Activated CD4-positive, alpha-beta T cell treated with anti-CD3 and anti-CD28 coated beads, Interleukin-2, amount 50 U/mL, for 48 hours (primary cell): ENCODE measurements at regions not wholly inside any gene's neighbourhood (a gene's known extent, or its start where the extent isn't known, plus 50 kb on each side); places are given as distances from the start of the nearest gene placed in this dataset.
"Not testable (repeated sequence)": the region's sequence is repeated elsewhere in the genome, so short reads cannot be mapped to it uniquely, and the experiment has no call there.

Experiments
- DNase-seq, 2 experiments: peaks; one replicate each; pipeline ENCODE4 v3.0.0-alpha.2; 2020

DNA sequence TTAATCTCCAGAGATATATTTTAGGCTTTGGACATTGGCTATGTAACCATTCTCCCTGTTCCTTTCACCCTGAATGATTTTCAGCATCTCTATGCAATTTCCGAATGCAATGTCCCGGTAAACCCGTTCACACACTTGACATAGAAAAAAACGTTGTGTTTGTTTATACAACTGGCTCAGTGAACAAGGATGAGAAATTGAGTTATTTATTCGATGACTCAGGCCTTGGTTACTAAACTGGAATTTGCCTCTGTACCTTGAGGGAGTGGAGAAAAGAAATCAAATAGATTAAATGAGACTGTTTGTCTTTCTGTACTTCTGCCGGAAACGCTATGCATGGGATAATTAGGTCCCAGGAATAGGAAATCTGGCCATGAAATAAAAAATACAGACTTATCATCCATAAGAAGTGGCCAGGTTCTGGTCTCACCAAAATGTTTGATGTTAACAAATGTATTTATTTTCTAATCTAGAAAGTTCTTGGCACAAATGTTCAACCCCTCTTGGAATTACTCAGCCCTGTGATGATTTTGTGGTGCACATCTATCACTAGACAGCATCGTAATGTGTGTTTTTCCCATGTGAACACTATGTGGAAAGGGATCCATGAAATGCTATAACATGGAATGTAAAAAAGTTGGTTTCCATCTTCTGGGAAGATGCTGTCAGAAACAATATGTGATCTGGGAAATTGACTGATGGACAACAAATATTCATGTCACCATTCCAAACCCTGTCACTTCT is 253.9 kb downstream of the DUSP10 start:
- no peak for DNase-seq

DNA sequence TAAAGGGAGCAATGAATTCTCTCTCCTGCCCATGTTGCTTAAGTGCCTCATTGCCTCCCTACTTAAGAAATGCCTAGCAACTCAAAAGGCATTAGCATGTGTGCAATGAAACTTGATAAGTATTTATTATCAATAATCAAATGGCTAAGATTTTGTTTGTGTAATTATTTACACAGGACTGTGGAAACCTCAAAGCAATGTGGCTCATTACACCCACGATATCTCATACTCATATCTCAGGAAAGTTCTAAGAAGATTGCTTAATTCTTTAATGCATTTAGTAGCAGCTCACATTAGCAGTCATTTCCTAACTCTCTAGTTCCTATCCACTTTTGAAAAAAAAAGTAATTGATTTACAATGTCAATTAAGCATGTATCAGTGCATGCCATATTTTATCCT is 253.3 kb downstream of the DUSP10 start:
- no peak for DNase-seq

GRCh38 chr1:221494670-221495069 is 247.2 kb downstream of the DUSP10 start:
- DNase-seq: no peak

- DNase-seq: no peak
These were observed 244.8 kb downstream of the DUSP10 start for GRCh38 chr1:221497046-221497445.

GRCh38 chr1:221503268-221503667 is 238.6 kb downstream of the DUSP10 start:
- DNase-seq: no peak

DNA sequence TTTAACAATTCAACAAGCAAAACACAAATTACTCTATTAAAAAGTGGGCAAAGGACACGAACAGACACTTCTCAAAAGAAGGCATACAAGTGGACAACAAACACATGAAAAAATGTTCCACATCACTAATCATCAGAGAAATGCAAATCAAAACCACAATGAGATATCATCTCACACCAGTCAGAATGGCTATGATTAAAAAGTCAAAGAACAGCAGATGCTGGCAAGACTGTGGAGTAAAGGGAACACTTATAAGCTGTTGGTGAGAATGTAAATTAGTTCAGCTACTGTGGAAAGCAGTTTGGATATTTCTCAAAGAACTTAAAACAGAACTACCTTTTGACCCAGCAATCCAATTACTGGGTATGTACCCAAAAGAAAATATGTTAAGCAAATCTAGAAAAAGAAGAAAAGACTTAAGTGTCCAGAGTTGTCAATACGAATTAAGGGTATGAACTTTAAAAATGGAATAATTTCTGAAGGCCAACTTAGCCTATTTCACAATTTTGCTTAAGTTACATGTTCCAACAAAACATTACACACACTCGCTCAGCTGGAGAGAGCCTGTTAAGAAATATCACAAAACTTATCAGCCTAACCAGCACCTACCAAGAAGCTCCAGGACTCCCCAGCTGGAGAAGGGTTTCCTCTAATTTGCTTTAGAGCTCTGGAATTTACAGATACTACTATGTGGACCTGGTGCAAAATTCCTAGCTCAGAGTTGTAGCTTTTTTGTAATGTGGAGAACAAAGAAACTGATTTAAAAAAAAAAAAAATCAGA is 232.1 kb downstream of the DUSP10 start:
- no peak for DNase-seq

DNA sequence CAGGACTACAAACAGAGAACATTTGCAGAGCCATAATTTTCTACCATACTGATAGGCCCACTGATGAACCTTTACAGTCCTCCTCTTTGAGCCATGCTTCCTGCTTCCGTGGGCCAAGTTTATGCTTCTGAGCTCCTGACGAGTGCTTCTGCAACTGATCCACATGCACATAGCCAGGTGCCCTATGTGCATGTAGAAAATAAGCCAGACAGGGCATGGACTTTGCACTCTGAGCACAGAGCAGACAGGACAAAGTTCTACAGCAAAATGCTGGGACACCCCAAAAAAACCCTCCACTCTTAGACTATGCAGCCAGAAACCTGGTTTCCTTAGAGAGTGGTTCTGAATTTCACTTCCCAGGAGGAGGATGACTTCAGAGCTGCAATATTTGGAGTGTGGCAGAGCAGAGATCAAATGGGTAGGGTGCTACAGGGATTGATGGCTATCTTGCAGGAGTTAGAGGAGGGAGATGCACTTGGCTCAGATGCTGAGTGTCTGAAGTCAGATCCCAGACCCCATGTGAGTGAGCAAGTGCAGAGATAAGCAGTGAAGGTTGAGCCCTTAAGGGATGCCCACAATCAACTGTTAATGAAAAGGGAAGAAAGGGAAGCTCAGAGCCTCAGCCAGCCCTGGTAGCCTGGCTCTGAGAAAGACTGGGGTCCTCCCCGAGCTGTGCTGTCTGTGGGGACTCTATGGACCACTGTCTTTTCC is 230.9 kb downstream of the DUSP10 start:
- DNase-seq: no peak

DNA sequence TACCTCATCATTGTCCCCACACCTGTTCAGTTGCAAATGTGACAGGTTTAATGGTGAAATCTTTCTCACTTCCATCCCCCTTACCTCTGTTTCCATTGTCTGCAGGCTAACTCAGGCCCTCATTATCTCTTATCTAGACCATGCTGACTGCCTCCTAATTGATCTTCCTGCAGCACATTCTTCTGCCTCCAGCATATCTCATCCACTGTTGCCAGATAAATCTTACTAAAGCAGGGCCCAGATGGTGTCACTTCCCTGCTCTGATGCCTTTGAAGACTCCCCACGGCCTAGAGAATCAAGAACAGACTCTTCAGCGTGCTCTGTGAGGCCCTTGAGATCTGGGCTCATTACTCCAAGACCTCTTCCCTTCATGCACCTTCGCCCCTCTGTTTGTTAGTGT is 230.1 kb downstream of the DUSP10 start:
- DNase-seq: no peak

GRCh38 chr1:221514806-221515205 is 227.1 kb downstream of the DUSP10 start:
- no peak for DNase-seq

DNA sequence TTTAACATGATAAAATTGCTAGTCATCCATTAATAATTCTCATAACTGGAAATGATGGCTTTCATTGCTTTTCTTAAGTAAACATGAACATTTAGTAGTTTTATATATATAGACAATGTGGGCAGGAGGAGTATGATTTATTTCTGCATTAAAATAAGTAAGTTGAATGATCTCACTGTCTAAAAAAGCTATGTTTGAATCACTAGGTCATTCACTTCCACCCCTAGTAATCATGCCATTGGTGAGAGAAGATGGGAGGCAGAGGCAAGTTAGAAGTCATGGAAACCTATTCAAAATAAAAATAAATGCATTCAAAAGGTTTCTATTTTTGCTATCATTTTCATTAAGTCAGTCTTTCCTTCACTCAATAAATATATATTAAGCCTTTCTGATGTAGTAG is 226.4 kb downstream of the DUSP10 start:
- no peak for DNase-seq

- no peak for DNase-seq
These were observed 223.9 kb downstream of the DUSP10 start for GRCh38 chr1:221517961-221518360.

DNA sequence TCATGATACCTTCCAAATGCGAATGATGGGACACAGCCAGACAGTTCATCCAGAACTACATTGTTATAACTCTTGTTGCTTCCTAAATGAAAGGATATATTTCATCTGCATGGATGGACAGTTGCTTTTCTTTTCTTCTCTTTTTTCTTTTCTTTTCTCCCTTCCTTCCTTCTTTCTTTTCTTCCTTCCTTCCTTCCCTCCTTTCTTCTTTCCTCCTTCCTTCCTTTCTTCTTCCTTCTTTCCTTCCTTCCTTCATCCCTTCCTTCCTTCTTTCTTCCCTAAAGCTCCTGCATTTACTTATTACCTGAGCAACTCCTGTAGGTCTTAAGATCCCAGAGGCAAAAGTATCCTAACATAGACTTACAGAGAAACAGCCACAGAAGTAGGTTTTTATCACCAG is 221.6 kb downstream of the DUSP10 start:
- DNase-seq: no peak

DNA sequence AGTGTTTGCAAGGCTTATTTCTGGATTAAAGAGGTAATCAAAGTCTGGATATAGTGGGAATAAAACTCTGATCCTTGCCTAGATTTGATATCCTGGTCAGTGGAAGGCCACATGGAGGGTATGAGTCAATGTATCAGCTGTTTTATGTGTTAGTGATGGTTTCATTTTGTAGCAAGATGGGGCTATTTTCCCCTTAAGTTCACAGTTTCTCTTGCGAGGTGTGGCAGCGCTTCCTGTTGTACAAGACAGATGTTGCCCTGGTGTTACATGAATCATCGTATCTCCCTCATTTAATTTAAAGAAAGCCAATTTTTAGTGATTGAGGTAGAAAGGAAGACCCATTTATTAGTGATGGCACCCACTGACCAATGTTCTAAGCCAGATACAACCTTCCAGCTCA is 220.2 kb downstream of the DUSP10 start:
- no peak for DNase-seq

DNA sequence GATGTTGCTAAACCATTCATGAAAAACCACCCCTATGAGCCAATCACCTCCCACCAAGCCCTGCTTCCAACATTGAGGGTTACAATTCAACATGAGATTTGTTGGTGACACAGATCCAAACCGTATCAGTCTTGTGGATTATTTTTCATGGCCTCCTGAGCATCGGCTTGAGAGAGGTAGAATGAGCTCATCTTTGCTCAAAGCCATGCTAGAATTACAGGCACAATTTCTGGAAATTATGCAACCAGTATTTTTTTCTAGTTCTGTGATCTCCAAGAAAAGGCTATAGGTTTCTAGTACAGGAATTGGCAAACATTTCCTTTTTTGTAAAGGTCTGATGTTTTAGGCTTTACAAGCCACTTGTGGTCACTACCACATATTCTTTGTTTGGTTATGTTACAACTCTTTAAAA is 219.4 kb downstream of the DUSP10 start:
- DNase-seq: no peak

DNA sequence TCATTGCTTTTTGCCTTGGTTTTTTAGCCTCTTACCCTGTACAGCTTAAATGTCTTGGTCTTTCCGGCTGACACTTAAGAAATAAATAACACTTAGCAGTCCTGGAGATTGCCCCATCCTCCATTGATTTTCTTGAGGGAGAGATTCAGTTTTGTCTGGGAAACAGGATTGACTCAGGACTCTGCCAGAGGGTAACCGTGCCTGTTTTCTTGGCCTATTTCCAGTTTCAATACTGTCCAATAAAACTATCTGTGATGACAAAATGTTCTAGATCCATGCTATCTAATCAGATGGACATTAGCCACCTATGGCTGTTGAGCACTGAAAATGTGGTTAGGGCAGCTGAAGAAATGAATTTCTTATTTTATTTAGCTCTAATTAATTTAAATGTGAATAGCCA is 216.1 kb downstream of the DUSP10 start:
- no peak for DNase-seq

DNA sequence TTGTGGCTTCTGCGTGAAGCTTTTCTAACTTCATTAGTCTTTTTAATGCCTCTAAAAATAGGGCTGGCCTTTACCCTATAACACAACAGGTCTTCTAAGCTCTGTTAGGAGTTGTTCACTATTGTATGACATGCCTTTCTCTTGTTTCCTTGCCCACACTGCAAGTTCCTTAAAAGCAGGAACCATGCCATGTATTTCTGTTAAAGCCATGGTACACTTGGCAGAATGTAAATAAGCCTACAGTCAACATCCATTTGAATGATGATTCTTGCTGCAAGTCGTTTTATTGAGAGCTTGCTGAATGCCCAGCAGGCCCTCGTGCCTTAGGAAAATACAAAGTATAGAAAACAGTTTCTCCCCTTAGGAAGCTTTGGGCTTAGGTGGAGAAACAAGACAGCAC is 214.6 kb downstream of the DUSP10 start:
- DNase-seq: no peak

DNA sequence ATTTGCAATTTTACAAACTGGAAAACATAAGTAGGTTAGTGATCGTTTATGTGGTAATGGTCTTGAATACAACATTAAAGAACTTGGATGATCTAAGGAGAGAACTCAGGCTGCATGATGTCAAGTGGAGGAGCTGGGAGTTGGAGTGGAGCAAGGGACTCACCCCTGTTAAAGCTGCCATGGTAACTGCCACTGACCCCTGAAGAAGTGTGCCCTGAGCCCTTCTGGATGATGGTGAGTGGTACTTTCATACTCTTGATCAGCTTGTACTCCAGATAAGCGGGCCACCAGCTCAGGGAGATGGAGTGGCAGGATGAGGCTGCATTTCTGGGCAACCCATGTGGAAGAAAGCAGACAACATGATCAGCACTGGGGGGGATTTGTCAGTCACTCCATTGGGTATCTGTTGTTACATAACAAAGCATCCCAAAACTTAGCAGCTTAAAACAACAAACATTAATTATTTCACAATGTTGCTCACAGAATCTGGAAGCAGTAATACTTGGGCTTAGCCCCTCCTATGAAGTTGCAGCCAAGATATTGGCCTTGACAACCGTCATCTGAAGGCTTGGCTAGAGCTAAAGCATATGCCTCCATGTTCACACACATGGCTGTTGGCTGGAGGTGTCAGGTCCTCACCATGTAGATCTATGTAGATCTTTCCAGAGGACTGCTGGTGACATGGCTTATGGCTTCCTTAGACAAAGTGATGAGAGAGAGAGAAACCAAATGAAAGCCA is 213.8 kb downstream of the DUSP10 start:
- no peak for DNase-seq

DNA sequence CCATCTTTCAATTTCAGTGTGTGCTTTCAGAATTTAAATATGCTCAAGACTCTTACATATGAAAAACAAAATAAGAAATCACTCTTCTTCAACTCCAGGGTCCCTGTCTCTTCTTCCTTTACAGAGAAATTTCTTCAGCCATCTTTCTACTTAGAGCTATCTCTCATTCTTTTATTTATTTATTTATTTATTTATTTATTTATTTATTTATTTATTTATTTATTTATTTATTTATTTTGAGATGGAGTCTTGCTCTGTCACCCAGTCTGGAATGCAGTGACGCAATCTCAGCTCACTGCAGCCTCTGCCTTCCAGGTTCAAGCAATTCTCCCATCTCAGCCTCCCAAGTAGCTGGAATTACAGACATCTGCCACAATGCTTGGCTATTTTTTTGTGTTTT is 211.7 kb downstream of the DUSP10 start:
- DNase-seq: not testable (repeated sequence)

GRCh38 chr1:221530791-221531190 is 211.1 kb downstream of the DUSP10 start:
- no peak for DNase-seq

DNA sequence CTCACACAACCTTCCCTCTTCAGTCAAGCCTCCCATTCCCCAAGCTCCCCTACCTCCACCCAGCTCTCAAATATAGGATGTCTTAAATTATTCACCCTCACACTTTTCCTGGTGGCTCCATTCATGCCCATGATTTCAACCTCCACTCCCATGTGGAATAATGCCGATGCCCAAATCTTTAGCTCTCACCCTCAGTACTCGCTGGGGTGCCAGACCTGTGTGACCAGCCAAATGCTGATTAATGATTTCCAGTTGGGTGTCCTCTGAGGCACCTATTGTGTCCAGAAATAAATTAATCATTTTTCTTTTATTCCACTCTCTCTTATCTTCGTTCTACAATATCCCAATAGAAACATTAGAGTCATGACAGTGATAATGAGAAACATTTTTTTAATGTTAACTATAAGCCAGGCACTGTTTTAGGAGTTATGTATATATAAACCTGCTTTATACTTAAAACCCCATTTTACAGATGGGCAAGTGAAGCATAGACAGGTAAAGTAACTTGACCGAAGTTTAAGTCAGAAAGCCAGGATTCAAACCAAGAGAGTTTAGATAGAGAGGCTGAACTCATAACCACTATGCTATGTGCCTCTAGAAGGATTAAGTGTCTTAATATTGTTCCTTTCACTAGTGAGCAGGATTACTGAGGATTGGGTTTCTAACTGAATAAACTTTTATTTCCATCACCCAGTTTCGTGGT is 209.7 kb downstream of the DUSP10 start:
- DNase-seq: no peak

GRCh38 chr1:221541296-221541695 is 200.6 kb downstream of the DUSP10 start:
- DNase-seq: no peak

GRCh38 chr1:221543529-221544120 is 198.3 kb downstream of the DUSP10 start:
- no peak for DNase-seq
